ENCODE measurements at regions not wholly inside any gene's neighbourhood (a gene's known extent, or its start where the extent isn't known, plus 50 kb on each side); places are given as distances from the start of the nearest gene placed in this dataset.

- TF ChIP-seq POLR2AphosphoS5 (IDR thresholded peaks at IDR 0.05; ENCODE audit: low read depth, low read length) = no peak
- no peak for TF ChIP-seq SPI1 (IDR thresholded peaks at IDR 0.05; ENCODE audit: low read depth, low read length)
- TF ChIP-seq POU2F2 (IDR thresholded peaks at IDR 0.05; ENCODE audit: low read depth, low read length) = no peak
- no peak for TF ChIP-seq TAF1 (IDR thresholded peaks at IDR 0.05; ENCODE audit: low read depth, low read length)
- no peak for TF ChIP-seq PAX5 (IDR thresholded peaks at IDR 0.05; ENCODE audit: insufficient read depth, low read length, severe bottlenecking)
- no peak for TF ChIP-seq POLR2A (IDR thresholded peaks at IDR 0.05; ENCODE audit: low read depth, low read length)
- FAIRE-seq = no peak
- DNase-seq (ENCODE audit: insufficient read length, low spot score) = no peak
These were observed 328.2 kb upstream of the JAG1 start for GRCh38 chr20:11001764-11002540.

GRCh38 chr20:11003341-11003740 lies 329.5 kb upstream of the JAG1 start:
- no peak for FAIRE-seq
- DNase-seq (ENCODE audit: insufficient read length, low spot score) = no peak
- no peak for TF ChIP-seq PAX5 (IDR thresholded peaks at IDR 0.05; ENCODE audit: insufficient read depth, low read length, severe bottlenecking)
- TF ChIP-seq TAF1 (IDR thresholded peaks at IDR 0.05; ENCODE audit: low read depth, low read length) = no peak
- no peak for TF ChIP-seq POU2F2 (IDR thresholded peaks at IDR 0.05; ENCODE audit: low read depth, low read length)
- no peak for TF ChIP-seq POLR2AphosphoS5 (IDR thresholded peaks at IDR 0.05; ENCODE audit: low read depth, low read length)
- TF ChIP-seq SPI1 (IDR thresholded peaks at IDR 0.05; ENCODE audit: low read depth, low read length) = no peak
- TF ChIP-seq POLR2A (IDR thresholded peaks at IDR 0.05; ENCODE audit: low read depth, low read length) = no peak

GRCh38 chr20:11008444-11009033 lies 334.7 kb upstream of the JAG1 start:
- DNase-seq (ENCODE audit: insufficient read length, low spot score) (no peak), FAIRE-seq (no peak)
- TF ChIP-seq TAF1 (IDR thresholded peaks at IDR 0.05; ENCODE audit: low read depth, low read length) (no peak), POU2F2 (IDR thresholded peaks at IDR 0.05; ENCODE audit: low read depth, low read length) (no peak), POLR2AphosphoS5 (IDR thresholded peaks at IDR 0.05; ENCODE audit: low read depth, low read length) (no peak), PAX5 (IDR thresholded peaks at IDR 0.05; ENCODE audit: insufficient read depth, low read length, severe bottlenecking) (no peak), SPI1 (IDR thresholded peaks at IDR 0.05; ENCODE audit: low read depth, low read length) (no peak), POLR2A (IDR thresholded peaks at IDR 0.05; ENCODE audit: low read depth, low read length) (no peak)

GRCh38 chr20:11011653-11012052 lies 337.9 kb upstream of the JAG1 start:
- DNase-seq (ENCODE audit: insufficient read length, low spot score) (no peak), FAIRE-seq (no peak)
- TF ChIP-seq TAF1 (IDR thresholded peaks at IDR 0.05; ENCODE audit: low read depth, low read length) = no peak
- TF ChIP-seq POLR2A (IDR thresholded peaks at IDR 0.05; ENCODE audit: low read depth, low read length) = no peak

GRCh38 chr20:11012975-11013374 lies 339.2 kb upstream of the JAG1 start:
- TF ChIP-seq PAX5 (IDR thresholded peaks at IDR 0.05; ENCODE audit: insufficient read depth, low read length, severe bottlenecking) (no peak), SPI1 (IDR thresholded peaks at IDR 0.05; ENCODE audit: low read depth, low read length) (no peak), POLR2A (IDR thresholded peaks at IDR 0.05; ENCODE audit: low read depth, low read length) (no peak), POLR2AphosphoS5 (IDR thresholded peaks at IDR 0.05; ENCODE audit: low read depth, low read length) (no peak), TAF1 (IDR thresholded peaks at IDR 0.05; ENCODE audit: low read depth, low read length) (no peak), POU2F2 (IDR thresholded peaks at IDR 0.05; ENCODE audit: low read depth, low read length) (no peak)
- DNase-seq (ENCODE audit: insufficient read length, low spot score) = no peak
- no peak for FAIRE-seq

GRCh38 chr20:11013801-11014200 lies 340.0 kb upstream of the JAG1 start:
- TF ChIP-seq TAF1 (IDR thresholded peaks at IDR 0.05; ENCODE audit: low read depth, low read length) (no peak), POLR2A (IDR thresholded peaks at IDR 0.05; ENCODE audit: low read depth, low read length) (no peak), PAX5 (IDR thresholded peaks at IDR 0.05; ENCODE audit: insufficient read depth, low read length, severe bottlenecking) (no peak), POU2F2 (IDR thresholded peaks at IDR 0.05; ENCODE audit: low read depth, low read length) (no peak), POLR2AphosphoS5 (IDR thresholded peaks at IDR 0.05; ENCODE audit: low read depth, low read length) (no peak), SPI1 (IDR thresholded peaks at IDR 0.05; ENCODE audit: low read depth, low read length) (no peak)
- no peak for DNase-seq (ENCODE audit: insufficient read length, low spot score)
- no peak for FAIRE-seq

GRCh38 chr20:11015440-11015839 lies 341.6 kb upstream of the JAG1 start:
- FAIRE-seq (no peak), DNase-seq (ENCODE audit: insufficient read length, low spot score) (no peak)
- no peak for TF ChIP-seq POLR2AphosphoS5 (IDR thresholded peaks at IDR 0.05; ENCODE audit: low read depth, low read length)

- FAIRE-seq (no peak), DNase-seq (ENCODE audit: insufficient read length, low spot score) (no peak)
- TF ChIP-seq PAX5 (IDR thresholded peaks at IDR 0.05; ENCODE audit: insufficient read depth, low read length, severe bottlenecking) (no peak), SPI1 (IDR thresholded peaks at IDR 0.05; ENCODE audit: low read depth, low read length) (no peak), POU2F2 (IDR thresholded peaks at IDR 0.05; ENCODE audit: low read depth, low read length) (no peak), TAF1 (IDR thresholded peaks at IDR 0.05; ENCODE audit: low read depth, low read length) (no peak), POLR2A (IDR thresholded peaks at IDR 0.05; ENCODE audit: low read depth, low read length) (no peak), POLR2AphosphoS5 (IDR thresholded peaks at IDR 0.05; ENCODE audit: low read depth, low read length) (no peak)
These were observed 343.6 kb upstream of the JAG1 start for GRCh38 chr20:11017446-11017845.

- FAIRE-seq = no peak
- no peak for DNase-seq (ENCODE audit: insufficient read length, low spot score)
- TF ChIP-seq TAF1 (IDR thresholded peaks at IDR 0.05; ENCODE audit: low read depth, low read length) (no peak), SPI1 (IDR thresholded peaks at IDR 0.05; ENCODE audit: low read depth, low read length) (no peak), PAX5 (IDR thresholded peaks at IDR 0.05; ENCODE audit: insufficient read depth, low read length, severe bottlenecking) (no peak), POLR2A (IDR thresholded peaks at IDR 0.05; ENCODE audit: low read depth, low read length) (no peak), POU2F2 (IDR thresholded peaks at IDR 0.05; ENCODE audit: low read depth, low read length) (no peak)
These were observed 344.9 kb upstream of the JAG1 start for GRCh38 chr20:11018668-11019170.

GRCh38 chr20:11020712-11021111 lies 346.9 kb upstream of the JAG1 start:
- DNase-seq (ENCODE audit: insufficient read length, low spot score) = no peak
- FAIRE-seq = no peak
- no peak for TF ChIP-seq POLR2AphosphoS5 (IDR thresholded peaks at IDR 0.05; ENCODE audit: low read depth, low read length)
- TF ChIP-seq SPI1 (IDR thresholded peaks at IDR 0.05; ENCODE audit: low read depth, low read length) = no peak
- no peak for TF ChIP-seq POU2F2 (IDR thresholded peaks at IDR 0.05; ENCODE audit: low read depth, low read length)
- no peak for TF ChIP-seq POLR2A (IDR thresholded peaks at IDR 0.05; ENCODE audit: low read depth, low read length)
- no peak for TF ChIP-seq PAX5 (IDR thresholded peaks at IDR 0.05; ENCODE audit: insufficient read depth, low read length, severe bottlenecking)
- no peak for TF ChIP-seq TAF1 (IDR thresholded peaks at IDR 0.05; ENCODE audit: low read depth, low read length)
